ENCODE measurements at regions not wholly inside any gene's neighbourhood (a gene's known extent, or its start where the extent isn't known, plus 50 kb on each side); places are given as distances from the start of the nearest gene placed in this dataset.

DNA sequence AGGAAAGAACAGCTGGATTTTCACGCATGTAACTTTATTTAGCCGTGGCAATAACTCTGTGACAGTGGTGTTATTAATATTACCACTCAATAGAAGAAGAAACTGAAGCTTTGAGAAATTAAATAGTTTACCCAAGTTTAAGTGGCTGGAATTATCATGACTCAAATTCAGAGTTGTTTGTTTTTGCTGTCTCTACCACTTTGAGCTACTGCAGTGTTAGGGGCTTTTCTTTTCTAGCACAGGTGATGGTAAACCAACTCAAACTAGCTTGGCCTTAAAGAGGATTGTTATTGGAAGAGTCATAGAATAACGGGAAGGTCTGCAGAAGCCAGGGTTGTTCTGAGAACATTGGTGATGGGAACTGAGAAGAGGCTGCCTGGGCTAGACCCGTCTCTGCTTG is 66.0 kb upstream of the PREP start:
- no peak overlapping the region for H3K4me2 ChIP-seq
- H3K4me3 ChIP-seq (ENCODE audit: low read depth in 2 of 2, low read length in 1 of 2), result no peak overlapping the region
- WGBS (ENCODE audit: low lambda C conversion rate), result 60% methylated on average over 4 of the region's 4 CpGs
- no peaks in the 10 kb centered on the region for H3K79me2 ChIP-seq (ENCODE audit: insufficient read depth)
- H3K9me3 ChIP-seq, result no peaks in the 10 kb centered on the region
- H2AFZ ChIP-seq (ENCODE audit: low read depth), result no peak overlapping the region
- ChIA-PET CTCF (no interaction called here), POLR2A (no interaction called here)
- TF ChIP-seq TEAD4 (IDR thresholded peaks at IDR 0.05; ENCODE audit: borderline replicate concordance, insufficient read depth) (no peak), GATA2 (CRISPR knock-in tag; IDR thresholded peaks at IDR 0.05) (no peak), SMC3 (IDR thresholded peaks at IDR 0.05; ENCODE audit: low read depth, low read length) (no peak), USF1 (IDR thresholded peaks at IDR 0.05; ENCODE audit: borderline replicate concordance, low read depth) (no peak), CHD2 (IDR thresholded peaks at IDR 0.05; ENCODE audit: low read length, partially characterized antibody) (no peak), FOXM1 (IDR thresholded peaks at IDR 0.05; ENCODE audit: low read depth) (no peak), TCF12 (IDR thresholded peaks at IDR 0.05) (no peak), SIN3A (IDR thresholded peaks at IDR 0.05; ENCODE audit: borderline replicate concordance, low read depth, low read length) (no peak)
- TF ChIP-seq, protein P1, sequence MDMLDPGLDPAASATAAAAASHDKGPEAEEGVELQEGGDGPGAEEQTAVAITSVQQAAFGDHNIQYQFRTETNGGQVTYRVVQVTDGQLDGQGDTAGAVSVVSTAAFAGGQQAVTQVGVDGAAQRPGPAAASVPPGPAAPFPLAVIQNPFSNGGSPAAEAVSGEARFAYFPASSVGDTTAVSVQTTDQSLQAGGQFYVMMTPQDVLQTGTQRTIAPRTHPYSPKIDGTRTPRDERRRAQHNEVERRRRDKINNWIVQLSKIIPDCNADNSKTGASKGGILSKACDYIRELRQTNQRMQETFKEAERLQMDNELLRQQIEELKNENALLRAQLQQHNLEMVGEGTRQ (IDR thresholded peaks at IDR 0.05; ENCODE audit: borderline replicate concordance, low read depth, low read length), result no peak
- TF ChIP-seq, protein P2, sequence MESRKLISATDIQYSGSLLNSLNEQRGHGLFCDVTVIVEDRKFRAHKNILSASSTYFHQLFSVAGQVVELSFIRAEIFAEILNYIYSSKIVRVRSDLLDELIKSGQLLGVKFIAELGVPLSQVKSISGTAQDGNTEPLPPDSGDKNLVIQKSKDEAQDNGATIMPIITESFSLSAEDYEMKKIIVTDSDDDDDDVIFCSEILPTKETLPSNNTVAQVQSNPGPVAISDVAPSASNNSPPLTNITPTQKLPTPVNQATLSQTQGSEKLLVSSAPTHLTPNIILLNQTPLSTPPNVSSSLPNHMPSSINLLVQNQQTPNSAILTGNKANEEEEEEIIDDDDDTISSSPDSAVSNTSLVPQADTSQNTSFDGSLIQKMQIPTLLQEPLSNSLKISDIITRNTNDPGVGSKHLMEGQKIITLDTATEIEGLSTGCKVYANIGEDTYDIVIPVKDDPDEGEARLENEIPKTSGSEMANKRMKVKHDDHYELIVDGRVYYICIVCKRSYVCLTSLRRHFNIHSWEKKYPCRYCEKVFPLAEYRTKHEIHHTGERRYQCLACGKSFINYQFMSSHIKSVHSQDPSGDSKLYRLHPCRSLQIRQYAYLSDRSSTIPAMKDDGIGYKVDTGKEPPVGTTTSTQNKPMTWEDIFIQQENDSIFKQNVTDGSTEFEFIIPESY (IDR thresholded peaks at IDR 0.05; ENCODE audit: borderline replicate concordance, low read depth), result no peak
- TF ChIP-seq, protein P3, sequence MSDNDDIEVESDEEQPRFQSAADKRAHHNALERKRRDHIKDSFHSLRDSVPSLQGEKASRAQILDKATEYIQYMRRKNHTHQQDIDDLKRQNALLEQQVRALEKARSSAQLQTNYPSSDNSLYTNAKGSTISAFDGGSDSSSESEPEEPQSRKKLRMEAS (IDR thresholded peaks at IDR 0.05; ENCODE audit: low read depth), result no peak
- no peak for DNase-seq
- H3K27me3 ChIP-seq (ENCODE audit: insufficient read depth), result no peaks in the 10 kb centered on the region
- H3K27ac ChIP-seq (ENCODE audit: low read depth in 2 of 2, low read length in 1 of 2), result no peak overlapping the region
- H3K36me3 ChIP-seq (replicated peaks in 1 of 2; ENCODE audit: control insufficient read depth in 1 of 2, insufficient read depth in 2 of 2, low read length in 1 of 2), result no peaks in the 10 kb centered on the region
- H3K9me2 ChIP-seq, result no peaks in the 10 kb centered on the region
- H3F3A ChIP-seq (replicated peaks; ENCODE audit: insufficient read depth), result no peaks in the 10 kb centered on the region
- H4K20me1 ChIP-seq (ENCODE audit: insufficient read depth), result no peaks in the 10 kb centered on the region
- no peaks in the 10 kb centered on the region for H3K4me1 ChIP-seq (ENCODE audit: control insufficient read depth in 1 of 2, insufficient read depth in 2 of 2, low read depth in 1 of 2, low read length in 1 of 2)
- H3K9ac ChIP-seq, result no peak overlapping the region

DNA sequence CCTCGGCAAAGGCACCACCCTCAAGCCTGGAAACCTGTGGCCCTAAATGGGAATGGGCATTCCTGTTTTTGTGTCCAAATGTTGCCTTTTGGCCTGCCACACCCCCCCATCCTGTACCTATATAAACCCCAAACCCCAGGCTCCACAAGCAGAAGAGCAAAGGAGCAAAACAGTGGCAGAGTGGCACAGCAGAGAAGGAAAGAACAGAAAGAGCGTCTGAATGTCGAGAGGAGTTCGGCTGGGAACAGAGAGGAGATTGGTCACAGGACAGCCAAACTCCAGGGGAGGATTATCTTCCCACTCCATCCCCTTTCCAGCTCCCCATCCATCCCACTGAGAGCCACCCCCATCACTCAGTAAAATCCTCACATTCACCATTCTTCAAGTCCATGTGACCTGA is 58.0 kb upstream of the PREP start:
- H3K36me3 ChIP-seq (replicated peaks in 1 of 2; ENCODE audit: control insufficient read depth in 1 of 2, insufficient read depth in 2 of 2, low read length in 1 of 2), result no peaks in the 10 kb centered on the region
- 53% methylated on average over 4 of the region's 4 CpGs for WGBS (ENCODE audit: low lambda C conversion rate)

More for the DNA sequence above, 58.0 kb upstream of the PREP start:
- POLR2A ChIA-PET, result no interaction called here
- Histone ChIP-seq H3K9me3 (no peaks in the 10 kb centered on the region), H3K9ac (no peak overlapping the region), H2AFZ (ENCODE audit: low read depth) (no peak overlapping the region), H3K79me2 (ENCODE audit: insufficient read depth) (no peaks in the 10 kb centered on the region), H4K20me1 (ENCODE audit: insufficient read depth) (no peaks in the 10 kb centered on the region), H3K4me1 (ENCODE audit: control insufficient read depth in 1 of 2, insufficient read depth in 2 of 2, low read depth in 1 of 2, low read length in 1 of 2) (peaks cover 0 to 5% of the 10 kb centered on the region in 2 experiments; a peak in 1 of 4 replicates), H3K9me2 (no peaks in the 10 kb centered on the region), H3K4me2 (no peak overlapping the region), H3K27me3 (ENCODE audit: insufficient read depth) (no peaks in the 10 kb centered on the region), H3K27ac (ENCODE audit: low read depth in 2 of 2, low read length in 1 of 2) (no peak overlapping the region), H3F3A (replicated peaks; ENCODE audit: insufficient read depth) (peaks cover 4% of the 10 kb centered on the region), H3K4me3 (ENCODE audit: low read depth in 2 of 2, low read length in 1 of 2) (no peak overlapping the region)
- no peak for DNase-seq
- no peak for TF ChIP-seq POLR2AphosphoS5 (IDR thresholded peaks at IDR 0.05; ENCODE audit: low read depth, low read length)
- TF ChIP-seq FOXJ3 (CRISPR knock-in tag; IDR thresholded peaks at IDR 0.05), result no peak
- no peak for TF ChIP-seq SIN3A (IDR thresholded peaks at IDR 0.05; ENCODE audit: borderline replicate concordance, low read depth, low read length)
- no peak for TF ChIP-seq RFX5 (IDR thresholded peaks at IDR 0.05; ENCODE audit: low read length)
- no peak for TF ChIP-seq FOXM1 (IDR thresholded peaks at IDR 0.05; ENCODE audit: low read depth)
- no peak for TF ChIP-seq NRF1 (IDR thresholded peaks at IDR 0.05; ENCODE audit: low read depth, low read length)
- TF ChIP-seq CHD2 (IDR thresholded peaks at IDR 0.05; ENCODE audit: low read length, partially characterized antibody), result no peak
- TF ChIP-seq FOSL2 (IDR thresholded peaks at IDR 0.05; ENCODE audit: borderline replicate concordance, low read depth), result no peak
- TF ChIP-seq MXI1 (IDR thresholded peaks at IDR 0.05; ENCODE audit: low read depth, low read length), result no peak
- no peak for TF ChIP-seq GATA2 (CRISPR knock-in tag; IDR thresholded peaks at IDR 0.05)
- no peak for TF ChIP-seq TCF12 (IDR thresholded peaks at IDR 0.05)
- CTCF ChIA-PET, result no interaction called here
